ENCODE measurements at regions not wholly inside any gene's neighbourhood (a gene's known extent, or its start where the extent isn't known, plus 50 kb on each side); places are given as distances from the start of the nearest gene placed in this dataset.
A peak's percentile ranks its signal among the peaks of the same experiment; 100 is the strongest.

DNA sequence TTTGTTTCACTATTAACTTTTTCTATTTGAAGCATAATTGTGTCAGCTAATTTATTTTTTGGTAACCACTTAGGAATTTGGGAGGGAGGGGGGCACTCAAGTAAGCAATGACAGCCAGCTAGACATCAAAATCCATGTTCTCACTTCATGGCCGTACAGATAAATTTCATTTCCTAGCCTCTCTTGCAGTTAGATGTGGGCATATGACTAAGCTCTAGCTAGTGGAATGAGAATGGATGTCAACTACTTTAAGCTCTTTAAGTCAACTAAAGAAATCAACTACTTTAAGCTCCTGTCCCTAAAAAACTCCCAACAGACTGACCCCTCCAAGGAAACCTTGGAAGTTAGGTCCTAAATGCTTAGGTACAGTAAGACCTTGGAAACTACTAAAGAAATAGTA is 92.0 kb downstream of the KCNRG start:
- TF ChIP-seq, protein P1, sequence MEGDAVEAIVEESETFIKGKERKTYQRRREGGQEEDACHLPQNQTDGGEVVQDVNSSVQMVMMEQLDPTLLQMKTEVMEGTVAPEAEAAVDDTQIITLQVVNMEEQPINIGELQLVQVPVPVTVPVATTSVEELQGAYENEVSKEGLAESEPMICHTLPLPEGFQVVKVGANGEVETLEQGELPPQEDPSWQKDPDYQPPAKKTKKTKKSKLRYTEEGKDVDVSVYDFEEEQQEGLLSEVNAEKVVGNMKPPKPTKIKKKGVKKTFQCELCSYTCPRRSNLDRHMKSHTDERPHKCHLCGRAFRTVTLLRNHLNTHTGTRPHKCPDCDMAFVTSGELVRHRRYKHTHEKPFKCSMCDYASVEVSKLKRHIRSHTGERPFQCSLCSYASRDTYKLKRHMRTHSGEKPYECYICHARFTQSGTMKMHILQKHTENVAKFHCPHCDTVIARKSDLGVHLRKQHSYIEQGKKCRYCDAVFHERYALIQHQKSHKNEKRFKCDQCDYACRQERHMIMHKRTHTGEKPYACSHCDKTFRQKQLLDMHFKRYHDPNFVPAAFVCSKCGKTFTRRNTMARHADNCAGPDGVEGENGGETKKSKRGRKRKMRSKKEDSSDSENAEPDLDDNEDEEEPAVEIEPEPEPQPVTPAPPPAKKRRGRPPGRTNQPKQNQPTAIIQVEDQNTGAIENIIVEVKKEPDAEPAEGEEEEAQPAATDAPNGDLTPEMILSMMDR (conservative IDR thresholded peaks at IDR 0.05; ENCODE audit: low read depth, low read length) = no peak
- TF ChIP-seq EZH2 (IDR thresholded peaks at IDR 0.05; ENCODE audit: borderline replicate concordance, low read depth, low read length, poor library complexity, severe bottlenecking) = no peak
- Histone ChIP-seq H3K4me3 (ENCODE audit: low read depth, low read length, poor library complexity, severe bottlenecking) (no peak overlapping the region), H3K27ac (ENCODE audit: low read depth, low read length, poor library complexity, severe bottlenecking) (peak overlapping the region; percentile 10), H3K27me3 (replicated peaks; ENCODE audit: insufficient read depth, low read depth, low read length, poor library complexity) (no peaks in the 10 kb centered on the region), H3K36me3 (ENCODE audit: insufficient read depth, low read length, poor library complexity, severe bottlenecking) (no peaks in the 10 kb centered on the region), H3K4me1 (ENCODE audit: insufficient read depth, low read length, poor library complexity, severe bottlenecking) (peaks cover 27% of the 10 kb centered on the region), H3K9me3 (ENCODE audit: low read depth, low read length, poor library complexity, severe bottlenecking) (no peaks in the 10 kb centered on the region)
- intact Hi-C loops (cut with micrococcal nuclease; ENCODE audit: unreplicated experiment) = no loop called here
- BruUV-seq (replicated peaks) = no TSS peak
- CTCF ChIA-PET = no interaction called here
- DNase-seq (ENCODE audit: low spot score) = no peak
- POLR2A ChIA-PET (ENCODE audit: low non-redundant PET) = no interaction called here

DNA sequence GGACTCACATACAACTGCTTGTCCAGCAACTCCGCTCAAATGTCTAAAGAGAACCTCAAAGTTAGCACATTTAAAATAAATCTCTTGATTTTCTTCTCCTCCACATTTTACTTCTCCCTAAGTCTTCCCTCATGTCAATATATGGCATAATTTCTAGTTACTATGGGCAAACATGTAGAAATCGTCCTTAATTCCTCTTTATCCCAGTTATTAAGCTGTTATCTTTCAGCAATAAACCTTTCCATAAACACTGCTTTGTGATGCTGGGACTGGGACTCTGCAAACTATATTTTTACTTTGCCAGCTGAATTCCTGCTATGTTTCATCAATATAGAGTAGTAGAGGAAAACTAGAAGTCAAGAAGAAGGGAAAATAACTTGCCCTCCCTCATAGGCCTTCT is 99.7 kb downstream of the KCNRG start:
- Histone ChIP-seq H3K9me3 (ENCODE audit: low read depth, low read length, poor library complexity, severe bottlenecking) (no peaks in the 10 kb centered on the region), H3K36me3 (ENCODE audit: insufficient read depth, low read length, poor library complexity, severe bottlenecking) (no peaks in the 10 kb centered on the region), H3K4me3 (ENCODE audit: low read depth, low read length, poor library complexity, severe bottlenecking) (no peak overlapping the region), H3K4me1 (ENCODE audit: insufficient read depth, low read length, poor library complexity, severe bottlenecking) (peaks cover 44% of the 10 kb centered on the region), H3K27me3 (replicated peaks; ENCODE audit: insufficient read depth, low read depth, low read length, poor library complexity) (no peaks in the 10 kb centered on the region), H3K27ac (ENCODE audit: low read depth, low read length, poor library complexity, severe bottlenecking) (no peak overlapping the region)
- intact Hi-C loops (cut with micrococcal nuclease; ENCODE audit: unreplicated experiment) = no loop called here
- no peak for DNase-seq (ENCODE audit: low spot score)
- TF ChIP-seq, protein P1 (conservative IDR thresholded peaks at IDR 0.05; ENCODE audit: low read depth, low read length) = no peak
- TF ChIP-seq EZH2 (IDR thresholded peaks at IDR 0.05; ENCODE audit: borderline replicate concordance, low read depth, low read length, poor library complexity, severe bottlenecking) = no peak
- ChIA-PET POLR2A (ENCODE audit: low non-redundant PET) (interaction anchor here (0.8 kb wide), 1 partner anchor 9 kb away, joined by 3 read pairs; no protein-coding TSS in a partner anchor), CTCF (no interaction called here)
- no TSS peak for BruUV-seq (replicated peaks)

DNA sequence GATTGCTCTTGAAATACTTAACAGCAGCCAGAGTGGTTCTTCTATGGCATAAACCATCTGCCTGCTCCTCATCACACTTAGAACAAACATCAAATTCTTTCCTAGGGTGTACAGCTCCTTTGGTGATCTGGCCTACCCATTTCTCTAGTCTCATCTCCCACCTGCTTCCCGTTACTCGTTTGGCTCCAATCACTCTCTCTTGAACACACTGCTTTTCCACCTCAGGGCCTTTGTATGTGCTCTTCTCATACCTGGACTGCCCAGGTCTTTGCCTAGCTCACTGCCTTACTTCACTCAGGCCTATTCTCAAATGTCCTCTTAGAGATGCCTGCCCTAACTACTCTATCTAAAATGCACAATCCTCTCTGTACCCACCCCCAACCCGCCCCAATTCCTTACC is 100.5 kb downstream of the KCNRG start:
- Histone ChIP-seq H3K4me3 (ENCODE audit: low read depth, low read length, poor library complexity, severe bottlenecking) (no peak overlapping the region), H3K9me3 (ENCODE audit: low read depth, low read length, poor library complexity, severe bottlenecking) (no peaks in the 10 kb centered on the region), H3K36me3 (ENCODE audit: insufficient read depth, low read length, poor library complexity, severe bottlenecking) (no peaks in the 10 kb centered on the region), H3K27ac (ENCODE audit: low read depth, low read length, poor library complexity, severe bottlenecking) (no peak overlapping the region), H3K4me1 (ENCODE audit: insufficient read depth, low read length, poor library complexity, severe bottlenecking) (peaks cover 48% of the 10 kb centered on the region), H3K27me3 (replicated peaks; ENCODE audit: insufficient read depth, low read depth, low read length, poor library complexity) (no peaks in the 10 kb centered on the region)
- ChIA-PET CTCF (no interaction called here), POLR2A (ENCODE audit: low non-redundant PET) (no interaction called here)
- intact Hi-C loops (cut with micrococcal nuclease; ENCODE audit: unreplicated experiment) = no loop called here
- no peak for DNase-seq (ENCODE audit: low spot score)
- no TSS peak for BruUV-seq (replicated peaks)
- TF ChIP-seq, protein P1 (conservative IDR thresholded peaks at IDR 0.05; ENCODE audit: low read depth, low read length) = no peak
- no peak for TF ChIP-seq EZH2 (IDR thresholded peaks at IDR 0.05; ENCODE audit: borderline replicate concordance, low read depth, low read length, poor library complexity, severe bottlenecking)
